ENCODE measurements at regions not wholly inside any gene's neighbourhood (a gene's known extent, or its start where the extent isn't known, plus 50 kb on each side); places are given as distances from the start of the nearest gene placed in this dataset.

GRCh38 chr6:150800674-150801314 is 64.7 kb upstream of the MTHFD1L start:
- TF ChIP-seq CTCF (IDR thresholded peaks at IDR 0.05): no peak
- no peak for TF ChIP-seq POLR2A (IDR thresholded peaks at IDR 0.05)
